Eye (tissue), 1 donor: ENCODE measurements at regions not wholly inside any gene's neighbourhood (a gene's known extent, or its start where the extent isn't known, plus 50 kb on each side); places are given as distances from the start of the nearest gene placed in this dataset.
A peak's percentile ranks its signal among the peaks of the same experiment; 100 is the strongest.

ENCODE experiments used
- DNase-seq: peaks from one replicate; pipeline ENCODE4 v3.0.0-alpha.2; 2015

DNA sequence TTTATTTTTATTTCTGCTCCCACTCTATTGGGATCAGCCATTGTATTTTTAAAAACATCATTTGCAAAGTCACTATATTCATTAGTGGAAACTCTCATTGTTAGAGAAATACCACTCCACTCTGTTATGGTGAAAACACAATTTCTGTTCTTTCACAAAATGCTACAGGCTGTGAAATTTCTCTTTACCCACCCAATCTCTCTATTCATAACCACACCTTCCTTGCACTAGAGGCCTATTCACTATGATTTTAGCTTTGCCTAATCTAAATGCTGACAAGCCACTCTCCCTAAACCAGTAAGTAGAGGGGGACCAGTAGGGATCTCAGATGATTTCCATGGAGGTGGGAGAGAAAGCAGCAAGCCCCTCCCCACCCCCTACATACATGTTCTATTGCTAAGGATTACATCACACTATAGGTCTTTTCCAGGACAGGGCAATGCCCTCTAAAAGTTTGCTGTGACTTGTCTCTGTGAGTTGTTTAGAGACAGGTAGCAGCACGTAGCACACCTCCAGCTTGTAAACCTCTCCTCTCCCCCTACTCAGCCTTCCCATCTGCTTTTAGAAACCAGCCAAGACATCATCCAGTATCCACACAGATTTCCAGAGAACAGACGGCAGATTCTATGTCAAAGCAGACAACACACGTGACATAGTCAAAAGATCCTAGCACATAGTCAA, 58.3 kb upstream of the PPP1R3C start:
- DNase-seq: no peak

DNA sequence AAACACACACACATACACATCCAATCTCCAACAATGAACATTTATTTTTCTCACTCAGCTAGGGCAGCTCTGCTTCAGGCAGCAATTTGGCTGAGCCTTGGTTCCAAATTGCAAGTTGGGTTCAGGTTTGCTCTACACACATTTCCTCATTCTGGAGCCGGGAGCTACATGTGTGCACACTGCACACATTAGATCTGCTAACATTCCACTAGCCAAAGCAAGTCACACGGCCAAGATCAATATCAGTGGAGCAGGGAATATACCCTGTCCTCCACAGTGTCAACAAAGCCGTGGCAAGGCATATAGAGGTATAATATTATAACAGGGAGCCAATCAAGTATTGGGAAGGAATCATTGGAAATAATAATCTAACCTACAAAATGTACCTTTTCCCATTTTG, 57.5 kb upstream of the PPP1R3C start:
- no peak for DNase-seq

DNA sequence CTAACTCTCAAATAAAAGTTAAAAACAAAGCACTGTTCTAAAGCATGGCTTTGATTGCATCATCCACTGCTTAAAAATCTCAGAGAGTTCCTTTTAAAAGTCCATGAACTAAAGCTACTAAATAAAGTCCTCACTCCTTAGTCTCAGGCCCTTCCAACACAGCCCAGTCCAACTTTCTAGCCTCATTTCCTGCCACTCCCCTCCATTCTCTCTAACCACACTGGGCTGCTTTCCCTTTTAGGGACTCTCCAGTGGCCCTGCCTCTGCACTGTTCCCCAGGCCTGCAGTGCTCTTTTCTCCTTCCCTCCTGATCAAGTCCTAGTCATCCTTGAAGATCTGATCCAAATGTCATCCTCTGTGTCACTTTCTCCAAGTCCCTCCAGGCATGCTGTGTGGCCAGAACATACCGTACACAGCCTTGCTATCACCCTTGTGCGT, 56.9 kb upstream of the PPP1R3C start:
- DNase-seq: no peak

DNA sequence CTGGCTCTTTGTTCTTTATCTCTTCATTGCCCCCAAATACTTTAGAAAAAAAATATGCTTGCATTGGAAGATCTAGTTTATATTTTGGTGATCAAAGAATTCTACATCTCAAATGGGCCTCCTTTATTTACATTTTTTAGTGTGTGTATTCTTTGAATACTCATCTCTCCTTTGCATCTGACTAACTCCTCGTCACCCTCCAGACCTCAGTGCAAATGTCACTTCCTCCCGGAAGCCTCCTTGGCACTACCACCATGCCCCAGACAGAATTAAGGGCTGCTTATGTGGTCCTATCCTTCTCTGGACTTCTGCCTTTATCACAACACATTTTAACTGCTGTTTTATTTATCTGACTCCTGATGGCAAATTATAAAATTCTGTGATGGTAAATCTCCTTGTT, 52.0 kb upstream of the PPP1R3C start:
- DNase-seq: no peak

DNA sequence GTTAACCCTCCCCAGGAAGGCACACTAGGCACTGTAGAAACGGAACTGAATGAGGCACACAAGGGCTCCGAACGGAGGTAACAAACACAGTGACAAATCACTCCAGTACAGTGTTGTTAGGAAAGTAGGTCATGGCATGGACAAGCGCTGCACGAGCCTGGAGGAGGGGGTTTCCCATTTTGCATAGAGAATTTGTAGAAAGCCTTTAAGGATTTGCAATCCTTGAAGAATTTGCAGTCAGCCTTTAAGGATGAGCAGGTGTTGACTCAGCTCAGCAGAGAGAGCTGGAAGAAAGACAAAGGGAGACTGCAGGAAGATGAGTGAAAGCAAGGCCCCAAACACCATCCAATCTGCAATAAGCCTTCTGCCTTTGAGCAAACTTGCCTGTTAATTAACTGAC, 51.1 kb upstream of the PPP1R3C start:
- DNase-seq: peak; percentile 62

DNA sequence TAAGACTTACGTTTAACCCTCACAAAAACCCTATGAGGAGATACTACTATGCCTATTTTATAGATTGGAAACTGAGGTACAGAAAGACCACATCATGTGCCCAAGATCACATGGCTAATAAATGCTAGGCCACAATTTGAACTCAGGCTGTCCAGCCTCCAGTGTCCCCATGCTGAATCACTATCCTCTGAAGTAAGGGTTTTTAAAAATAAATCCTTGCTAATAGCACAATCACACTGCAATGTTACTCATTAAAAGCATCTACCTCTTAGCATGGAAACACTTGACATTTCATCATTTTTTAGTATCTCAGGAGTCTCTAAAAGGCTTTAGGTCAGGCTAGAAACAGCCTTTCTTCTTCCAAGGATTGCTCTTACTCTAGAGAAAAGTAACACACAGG, 50.0 kb upstream of the PPP1R3C start:
- no peak for DNase-seq
